CD4-positive, alpha-beta memory T cell (primary cell): ENCODE measurements at regions not wholly inside any gene's neighbourhood (a gene's known extent, or its start where the extent isn't known, plus 50 kb on each side); places are given as distances from the start of the nearest gene placed in this dataset.

Experiments
- CTCF ChIA-PET: fragments of 350-600 bp; sonication (Branson Sonifier 250); formaldehyde crosslinking; loops from one replicate; lab custom pipeline; 2021; ENCODE audit warnings: inconsistent platforms; ENCODE audit not compliant: partially characterized antibody; lab: Charles Lee
- POLR2A ChIA-PET: fragments of 350-600 bp; sonication (Branson Sonifier 250); formaldehyde crosslinking; loops from one replicate; lab custom pipeline; 2021; ENCODE audit not compliant: partially characterized antibody; lab: Charles Lee
- DNase-seq, 5 donors: peaks; one replicate each; pipeline versions ENCODE4 v3.0.0 to v3.0.0-alpha.2; 2020 to 2022; ENCODE audit warnings: mixed read lengths in 1 of 5
- H3K27ac ChIP-seq: one replicate; pipeline ENCODE4 v1.7.0; 2013; ENCODE audit warnings: low read depth, low read length
- H3K27me3 ChIP-seq: 2 replicates; pipeline ENCODE4 v1.7.0; 2013; ENCODE audit warnings: mild to moderate bottlenecking, low read length, moderate library complexity; ENCODE audit not compliant: insufficient read depth
- H3K36me3 ChIP-seq: 2 replicates; pipeline ENCODE4 v1.7.0; 2013; ENCODE audit warnings: mild to moderate bottlenecking, low read length, moderate library complexity; ENCODE audit not compliant: insufficient read depth
- H3K4me1 ChIP-seq: 2 replicates; pipeline ENCODE4 v1.7.0; 2013; ENCODE audit warnings: mild to moderate bottlenecking, low read length, moderate library complexity; ENCODE audit not compliant: insufficient read depth
- H3K4me3 ChIP-seq, 2 donors: one replicate each; pipeline ENCODE4 v1.7.0; 2013; ENCODE audit warnings: low read length in 2 of 2, mild to moderate bottlenecking in 1 of 2
- H3K9me3 ChIP-seq, 2 donors: one replicate each; pipeline ENCODE4 v1.7.0; 2013; ENCODE audit warnings: low read length in 2 of 2, control low read depth in 1 of 2; ENCODE audit not compliant: control insufficient read depth in 1 of 2
- H3K27ac Mint-ChIP-seq, 7 donors: one replicate each; pipeline ENCODE4 v1.8.0; 2020 to 2021; ENCODE audit warnings: mixed read lengths in 7 of 7, mild to moderate bottlenecking in 6 of 7, inconsistent platforms in 3 of 7, moderate library complexity in 3 of 7
- H3K27me3 Mint-ChIP-seq, 2 donors: one replicate each; pipeline ENCODE4 v1.8.0; 2020 to 2021; ENCODE audit warnings: mixed read lengths in 2 of 2
- H3K36me3 Mint-ChIP-seq, 2 donors: one replicate each; pipeline ENCODE4 v1.8.0; 2020 to 2021; ENCODE audit warnings: mixed read lengths in 2 of 2, inconsistent platforms in 1 of 2, mild to moderate bottlenecking in 1 of 2
- H3K4me1 Mint-ChIP-seq, 4 donors: one replicate each; pipeline ENCODE4 v1.8.0; 2020 to 2021; ENCODE audit warnings: mixed read lengths in 4 of 4, mild to moderate bottlenecking in 1 of 4
- H3K4me3 Mint-ChIP-seq, 8 donors: one replicate each; pipeline ENCODE4 v1.8.0; 2020 to 2021; ENCODE audit warnings: mixed read lengths in 8 of 8, mild to moderate bottlenecking in 7 of 8, moderate library complexity in 6 of 8, inconsistent platforms in 3 of 8
- H3K9me3 Mint-ChIP-seq, 8 donors: one replicate each; pipeline ENCODE4 v1.8.0; 2020 to 2021; ENCODE audit warnings: mixed read lengths in 8 of 8, mild to moderate bottlenecking in 5 of 8, inconsistent platforms in 3 of 8, moderate library complexity in 1 of 8
- intact Hi-C: fragments of 100-400 bp; cut with micrococcal nuclease; formaldehyde crosslinking; loops from one replicate; pipeline ENCODE4 v1.15.1; 2023

- H3K27ac Mint-ChIP-seq, result no peak overlapping the region
- Histone ChIP-seq H3K27me3 (no peaks in the 10 kb centered on the region), H3K36me3 (no peaks in the 10 kb centered on the region), H3K9me3 (no peaks in the 10 kb centered on the region), H3K4me3 (no peak overlapping the region), H3K4me1 (no peaks in the 10 kb centered on the region), H3K27ac (no peak overlapping the region)
- H3K9me3 Mint-ChIP-seq, result peaks cover 0 to 2% (median 0%) of the 10 kb centered on the region in 8 donors
- H3K4me3 Mint-ChIP-seq, result no peak overlapping the region
- no peaks in the 10 kb centered on the region for H3K27me3 Mint-ChIP-seq
- intact Hi-C loops, result no loop called here
- POLR2A ChIA-PET, result no interaction called here
- no peak for DNase-seq
- no peaks in the 10 kb centered on the region for H3K4me1 Mint-ChIP-seq
- H3K36me3 Mint-ChIP-seq, result no peaks in the 10 kb centered on the region
- CTCF ChIA-PET, result no interaction called here
Observed at GRCh38 chr10:43869669-43870322, 221.1 kb upstream of the ZNF32 start.

GRCh38 chr10:43868952-43869351 is 220.3 kb upstream of the ZNF32 start:
- H3K36me3 ChIP-seq, result no peaks in the 10 kb centered on the region
- no peaks in the 10 kb centered on the region for H3K9me3 ChIP-seq
- Mint-ChIP-seq H3K27me3 (peaks cover 0 to 2% of the 10 kb centered on the region in 2 donors), H3K27ac (no peak overlapping the region), H3K4me3 (no peak overlapping the region), H3K9me3 (peaks cover 0 to 2% (median 0%) of the 10 kb centered on the region in 8 donors), H3K4me1 (no peaks in the 10 kb centered on the region), H3K36me3 (no peaks in the 10 kb centered on the region)
- no peaks in the 10 kb centered on the region for H3K4me1 ChIP-seq
- CTCF ChIA-PET, result no interaction called here
- DNase-seq, result no peak
- H3K27me3 ChIP-seq, result no peaks in the 10 kb centered on the region
- no peak overlapping the region for H3K4me3 ChIP-seq
- no peak overlapping the region for H3K27ac ChIP-seq
- POLR2A ChIA-PET, result no interaction called here
- intact Hi-C loops, result no loop called here

- H3K9me3 Mint-ChIP-seq, result peaks cover 0 to 2% (median 0%) of the 10 kb centered on the region in 8 donors
- no peak for DNase-seq
- Histone ChIP-seq H3K27ac (no peak overlapping the region), H3K4me3 (no peak overlapping the region), H3K36me3 (no peaks in the 10 kb centered on the region), H3K27me3 (no peaks in the 10 kb centered on the region), H3K4me1 (no peaks in the 10 kb centered on the region), H3K9me3 (no peaks in the 10 kb centered on the region)
- no peaks in the 10 kb centered on the region for H3K36me3 Mint-ChIP-seq
- intact Hi-C loops, result no loop called here
- no peaks in the 10 kb centered on the region for H3K4me1 Mint-ChIP-seq
- ChIA-PET CTCF (interaction anchor here (0.6 kb wide), 1 partner anchor 209 kb away, joined by 3 read pairs; no protein-coding TSS in a partner anchor), POLR2A (no interaction called here)
- no peak overlapping the region for H3K27ac Mint-ChIP-seq
- peaks cover 0 to 2% of the 10 kb centered on the region in 2 donors for H3K27me3 Mint-ChIP-seq
- no peak overlapping the region for H3K4me3 Mint-ChIP-seq
Observed at GRCh38 chr10:43867667-43868565, 219.2 kb upstream of the ZNF32 start.

GRCh38 chr10:43867113-43867512 is 218.4 kb upstream of the ZNF32 start:
- peak overlapping the region in 1 of 7 donors; percentile 44 for H3K27ac Mint-ChIP-seq
- POLR2A ChIA-PET, result no interaction called here
- no peaks in the 10 kb centered on the region for H3K27me3 ChIP-seq
- intact Hi-C loops, result no loop called here
- H3K4me1 ChIP-seq, result no peaks in the 10 kb centered on the region
- peaks cover 0 to under 1% (median under 1%) of the 10 kb centered on the region in 4 donors for H3K4me1 Mint-ChIP-seq
- H3K9me3 ChIP-seq, result no peaks in the 10 kb centered on the region
- no peak overlapping the region for H3K27ac ChIP-seq
- DNase-seq, result no peak
- H3K27me3 Mint-ChIP-seq, result peaks cover 0 to 2% of the 10 kb centered on the region in 2 donors
- no peaks in the 10 kb centered on the region for H3K36me3 ChIP-seq
- no peaks in the 10 kb centered on the region for H3K36me3 Mint-ChIP-seq
- H3K9me3 Mint-ChIP-seq, result peaks cover 0 to 2% (median 0%) of the 10 kb centered on the region in 8 donors
- CTCF ChIA-PET, result no interaction called here
- H3K4me3 Mint-ChIP-seq, result no peak overlapping the region
- no peak overlapping the region for H3K4me3 ChIP-seq

GRCh38 chr10:43866712-43867111 is 218.0 kb upstream of the ZNF32 start:
- Mint-ChIP-seq H3K36me3 (no peaks in the 10 kb centered on the region), H3K27me3 (peaks cover 0 to 2% of the 10 kb centered on the region in 2 donors), H3K9me3 (peaks cover 0 to 2% (median 0%) of the 10 kb centered on the region in 8 donors), H3K27ac (peak overlapping the region in 2 of 7 donors; percentile 1 to 5), H3K4me1 (peaks cover 0 to 3% (median 1%) of the 10 kb centered on the region in 4 donors), H3K4me3 (no peak overlapping the region)
- H3K9me3 ChIP-seq, result no peaks in the 10 kb centered on the region
- ChIA-PET POLR2A (no interaction called here), CTCF (no interaction called here)
- H3K36me3 ChIP-seq, result no peaks in the 10 kb centered on the region
- DNase-seq, result no peak
- no peaks in the 10 kb centered on the region for H3K27me3 ChIP-seq
- H3K4me1 ChIP-seq, result no peaks in the 10 kb centered on the region
- intact Hi-C loops, result no loop called here
- no peak overlapping the region for H3K4me3 ChIP-seq
- H3K27ac ChIP-seq, result no peak overlapping the region

GRCh38 chr10:43865265-43866135 is 216.8 kb upstream of the ZNF32 start:
- no peak for DNase-seq
- Histone ChIP-seq H3K27me3 (no peaks in the 10 kb centered on the region), H3K36me3 (no peaks in the 10 kb centered on the region), H3K27ac (no peak overlapping the region), H3K4me1 (no peaks in the 10 kb centered on the region), H3K4me3 (no peak overlapping the region), H3K9me3 (no peaks in the 10 kb centered on the region)
- no peak overlapping the region for H3K4me3 Mint-ChIP-seq
- intact Hi-C loops, result no loop called here
- H3K27ac Mint-ChIP-seq, result peak overlapping the region in 2 of 7 donors; percentile 31 to 75
- POLR2A ChIA-PET, result no interaction called here
- peaks cover 0 to 2% of the 10 kb centered on the region in 2 donors for H3K27me3 Mint-ChIP-seq
- peaks cover 0 to 3% (median 1%) of the 10 kb centered on the region in 4 donors for H3K4me1 Mint-ChIP-seq
- CTCF ChIA-PET, result no interaction called here
- peaks cover 0 to 2% (median 0%) of the 10 kb centered on the region in 8 donors for H3K9me3 Mint-ChIP-seq
- no peaks in the 10 kb centered on the region for H3K36me3 Mint-ChIP-seq
